OCI-LY3 (cell line): ENCODE measurements at regions not wholly inside any gene's neighbourhood (a gene's known extent, or its start where the extent isn't known, plus 50 kb on each side); places are given as distances from the start of the nearest gene placed in this dataset.

ENCODE experiments used
- H2AFZ ChIP-seq: fragments of 200-600, 300-600 bp; shearing (Covaris generic); 2 replicates; pipeline ENCODE4 v1.6.0; 2014; ENCODE audit warnings: antibody characterized with exemption, low read depth, low read length
- H3K27ac ChIP-seq: fragments of 200-600, 300-600 bp; sonication (generic); 2 replicates; pipeline ENCODE4 v1.5.1; 2014; ENCODE audit warnings: mild to moderate bottlenecking, low read length, moderate library complexity, mixed read lengths
- H3K27me3 ChIP-seq: fragments of 200-600, 300-600 bp; sonication (generic); 2 replicates; pipeline ENCODE4 v1.6.1; 2014; ENCODE audit warnings: low read depth, low read length, mixed read lengths
- H3K36me3 ChIP-seq: fragments of 200-600, 300-600 bp; sonication (generic); replicated peaks from 2 replicates; pipeline ENCODE3; 2014; ENCODE audit warnings: low read depth, low read length, mixed read lengths
- H3K4me1 ChIP-seq: fragments of 300-600, 200-600 bp; sonication (generic); 2 replicates; pipeline ENCODE4 v1.6.1; 2014; ENCODE audit warnings: low read length, mixed read lengths
- H3K4me2 ChIP-seq: fragments of 200-600, 300-600 bp; sonication (generic); 2 replicates; pipeline ENCODE4 v1.6.1; 2014; ENCODE audit warnings: low read length, mixed read lengths
- H3K4me3 ChIP-seq: fragments of 300-600, 200-600 bp; sonication (generic); 2 replicates; pipeline ENCODE4 v1.5.1; 2014; ENCODE audit warnings: antibody characterized with exemption, mild to moderate bottlenecking, low read length, moderate library complexity
- H3K79me2 ChIP-seq: fragments of 300-600, 200-600 bp; shearing (Covaris generic); 2 replicates; pipeline ENCODE4 v1.6.1; 2014; ENCODE audit warnings: mild to moderate bottlenecking, low read length, mixed read lengths
- H3K9ac ChIP-seq: fragments of 300-600, 200-600 bp; shearing (Covaris generic); 2 replicates; pipeline ENCODE4 v1.6.0; 2014; ENCODE audit warnings: mild to moderate bottlenecking, low read length, moderate library complexity
- H3K9me3 ChIP-seq: fragments of 200-600, 300-600 bp; shearing (Covaris generic); 2 replicates; pipeline ENCODE4 v1.6.1; 2014; ENCODE audit warnings: low read length, mixed read lengths; ENCODE audit not compliant: insufficient read depth
- H4K20me1 ChIP-seq: fragments of 200-600, 300-600 bp; sonication (generic); 2 replicates; pipeline ENCODE4 v1.6.1; 2016; ENCODE audit warnings: low read length, mixed read lengths; ENCODE audit not compliant: insufficient read depth
- EZH2phosphoT487 ChIP-seq: fragments of 200-600 bp; shearing (Covaris generic); IDR thresholded peaks from 2 replicates; pipeline ENCODE4 v1.6.1; 2018; ENCODE audit warnings: antibody characterized with exemption, mixed run types, low read depth
- TF ChIP-seq, protein P1 (sequence below): fragments of 200-600, 300-600 bp; sonication (generic); IDR thresholded peaks from 2 replicates; pipeline ENCODE4 v1.5.1; 2014; ENCODE audit warnings: antibody characterized with exemption, low read length, low read depth

DNA sequence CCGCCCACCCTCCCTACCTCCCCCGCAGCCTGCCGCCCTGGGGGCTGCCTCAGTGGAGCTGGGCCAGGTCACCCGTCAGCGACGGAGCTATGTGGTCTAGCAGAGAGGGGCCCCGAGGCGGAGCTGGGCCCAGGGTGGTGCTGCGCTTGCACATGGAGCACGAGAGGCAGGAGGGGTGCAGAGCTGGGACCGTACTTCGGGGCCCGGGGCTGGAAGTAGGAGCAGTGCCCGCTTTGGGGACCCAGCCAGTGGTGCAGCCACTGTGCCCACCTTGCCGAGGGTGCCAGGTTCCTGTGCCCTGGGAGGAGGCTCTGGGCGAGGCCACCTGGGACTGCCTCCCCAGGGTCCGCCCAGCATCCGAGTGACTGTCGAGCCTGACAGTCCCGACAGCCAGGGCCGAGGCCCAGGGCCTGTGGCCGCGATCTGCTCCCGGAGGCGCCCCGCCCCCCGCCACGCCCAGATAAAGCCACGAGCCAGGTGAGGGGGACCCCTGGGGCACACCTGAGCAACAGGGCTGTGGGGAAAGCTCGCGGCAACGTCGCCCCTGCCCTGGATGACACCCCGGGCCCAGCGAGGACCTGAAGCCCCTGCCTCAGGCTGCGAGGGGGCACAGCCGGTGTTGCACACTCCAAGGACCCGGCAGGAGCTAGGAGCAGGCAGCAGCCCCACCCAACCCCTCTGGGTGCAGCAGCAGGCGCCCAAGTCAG lies 117.5 kb downstream of the DNAAF6 start:
- Histone ChIP-seq H3K4me1 (peaks cover 7% of the 10 kb centered on the region), H3K9me3 (no peaks in the 10 kb centered on the region), H2AFZ (no peak overlapping the region), H4K20me1 (no peaks in the 10 kb centered on the region), H3K4me3 (no peak overlapping the region), H3K36me3 (no peaks in the 10 kb centered on the region), H3K79me2 (no peaks in the 10 kb centered on the region), H3K27ac (no peak overlapping the region), H3K9ac (no peak overlapping the region), H3K27me3 (no peaks in the 10 kb centered on the region), H3K4me2 (no peak overlapping the region)
- TF ChIP-seq, protein P1, sequence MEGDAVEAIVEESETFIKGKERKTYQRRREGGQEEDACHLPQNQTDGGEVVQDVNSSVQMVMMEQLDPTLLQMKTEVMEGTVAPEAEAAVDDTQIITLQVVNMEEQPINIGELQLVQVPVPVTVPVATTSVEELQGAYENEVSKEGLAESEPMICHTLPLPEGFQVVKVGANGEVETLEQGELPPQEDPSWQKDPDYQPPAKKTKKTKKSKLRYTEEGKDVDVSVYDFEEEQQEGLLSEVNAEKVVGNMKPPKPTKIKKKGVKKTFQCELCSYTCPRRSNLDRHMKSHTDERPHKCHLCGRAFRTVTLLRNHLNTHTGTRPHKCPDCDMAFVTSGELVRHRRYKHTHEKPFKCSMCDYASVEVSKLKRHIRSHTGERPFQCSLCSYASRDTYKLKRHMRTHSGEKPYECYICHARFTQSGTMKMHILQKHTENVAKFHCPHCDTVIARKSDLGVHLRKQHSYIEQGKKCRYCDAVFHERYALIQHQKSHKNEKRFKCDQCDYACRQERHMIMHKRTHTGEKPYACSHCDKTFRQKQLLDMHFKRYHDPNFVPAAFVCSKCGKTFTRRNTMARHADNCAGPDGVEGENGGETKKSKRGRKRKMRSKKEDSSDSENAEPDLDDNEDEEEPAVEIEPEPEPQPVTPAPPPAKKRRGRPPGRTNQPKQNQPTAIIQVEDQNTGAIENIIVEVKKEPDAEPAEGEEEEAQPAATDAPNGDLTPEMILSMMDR, result no peak
- TF ChIP-seq EZH2phosphoT487, result no peak

DNA sequence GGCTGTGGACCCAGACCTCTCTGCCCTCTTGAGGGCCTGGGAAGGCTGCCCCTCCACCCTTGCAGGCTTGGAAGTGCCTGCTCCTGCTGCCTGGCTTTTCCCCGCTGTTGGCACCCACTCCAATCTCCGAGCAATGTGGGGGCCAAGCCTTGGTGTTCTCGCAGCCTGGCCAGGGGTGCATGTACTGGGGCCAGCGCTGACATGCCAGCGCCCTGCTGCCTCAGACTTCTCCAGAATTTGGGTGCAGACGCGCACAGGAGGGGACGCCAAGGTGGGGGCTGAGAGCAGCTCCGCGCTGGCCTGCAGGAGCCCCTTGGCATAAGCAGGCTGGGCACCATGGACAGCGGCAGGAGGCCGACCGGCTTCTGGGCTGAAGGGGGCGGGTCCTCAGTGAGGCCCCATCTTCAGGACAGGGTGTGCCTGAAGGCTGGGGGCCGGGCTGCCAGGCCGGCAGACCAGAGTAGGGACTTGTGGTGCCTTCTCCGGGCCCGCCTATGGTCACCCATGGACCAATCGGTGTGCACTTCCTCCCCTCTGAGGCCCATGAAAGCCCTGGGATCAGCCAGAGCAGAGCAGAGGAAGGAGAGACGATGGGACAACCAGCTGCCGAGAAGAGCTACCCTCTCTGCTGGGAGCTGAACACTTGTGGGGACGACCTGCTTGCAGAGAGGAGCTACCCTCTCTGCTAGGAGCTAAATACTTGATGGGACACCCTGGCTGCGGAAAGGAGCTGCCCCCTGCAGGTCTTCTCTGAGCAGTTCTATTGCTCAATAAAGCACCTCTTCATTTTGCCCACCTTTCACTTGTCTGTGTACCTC lies 118.3 kb downstream of the DNAAF6 start:
- Histone ChIP-seq H3K4me2 (no peak overlapping the region), H3K27me3 (no peaks in the 10 kb centered on the region), H3K27ac (no peak overlapping the region)

GRCh38 chrX:107325467-107325866 lies 119.1 kb downstream of the DNAAF6 start:
- Histone ChIP-seq H3K9me3 (no peaks in the 10 kb centered on the region), H3K4me1 (peaks cover 7% of the 10 kb centered on the region), H3K36me3 (no peaks in the 10 kb centered on the region), H3K4me2 (no peak overlapping the region), H3K4me3 (no peak overlapping the region), H3K9ac (no peak overlapping the region), H3K79me2 (no peaks in the 10 kb centered on the region), H2AFZ (no peak overlapping the region), H3K27ac (no peak overlapping the region), H4K20me1 (no peaks in the 10 kb centered on the region), H3K27me3 (no peaks in the 10 kb centered on the region)
- no peak for TF ChIP-seq EZH2phosphoT487
- TF ChIP-seq, protein P1, result no peak

More for the DNA sequence above, 118.3 kb downstream of the DNAAF6 start:
- no peak overlapping the region for H3K4me3 ChIP-seq
- H3K4me1 ChIP-seq, result peaks cover 7% of the 10 kb centered on the region
- no peaks in the 10 kb centered on the region for H3K36me3 ChIP-seq
- no peak for TF ChIP-seq EZH2phosphoT487
- TF ChIP-seq, protein P1, result peak; percentile 34
- H3K9ac ChIP-seq, result no peak overlapping the region
- H2AFZ ChIP-seq, result no peak overlapping the region
- H3K9me3 ChIP-seq, result no peaks in the 10 kb centered on the region
- H4K20me1 ChIP-seq, result no peaks in the 10 kb centered on the region
- H3K79me2 ChIP-seq, result no peaks in the 10 kb centered on the region

- no peak overlapping the region for H3K9ac ChIP-seq
- H3K79me2 ChIP-seq, result no peaks in the 10 kb centered on the region
- no peak overlapping the region for H3K27ac ChIP-seq
- H3K27me3 ChIP-seq, result no peaks in the 10 kb centered on the region
- no peak overlapping the region for H3K4me3 ChIP-seq
- TF ChIP-seq EZH2phosphoT487, result no peak
- TF ChIP-seq, protein P1, result no peak
- no peak overlapping the region for H2AFZ ChIP-seq
- H4K20me1 ChIP-seq, result no peaks in the 10 kb centered on the region
- H3K36me3 ChIP-seq, result no peaks in the 10 kb centered on the region
- H3K4me2 ChIP-seq, result no peak overlapping the region
- H3K4me1 ChIP-seq, result no peaks in the 10 kb centered on the region
- no peaks in the 10 kb centered on the region for H3K9me3 ChIP-seq
Observed at GRCh38 chrX:107348051-107348450, 101.4 kb upstream of the FRMPD3 start.
